HFF-Myc (cell line): ENCODE measurements at regions not wholly inside any gene's neighbourhood (a gene's known extent, or its start where the extent isn't known, plus 50 kb on each side); places are given as distances from the start of the nearest gene placed in this dataset.

Experiments used
- DNase-seq: peaks from one replicate; pipeline ENCODE4 v3.0.0-alpha.2; 2011; ENCODE audit warnings: low read depth; ENCODE audit errors: extremely low read depth
- H3K4me3 ChIP-seq: replicated peaks from 2 replicates; pipeline ENCODE4 v1.5.1; 2011; ENCODE audit warnings: low read depth, mild to moderate bottlenecking, control low read depth, low read length
- CTCF ChIP-seq: IDR thresholded peaks from 2 replicates; pipeline ENCODE4 v1.5.1; 2012; ENCODE audit warnings: mild to moderate bottlenecking, low read depth, low read length, control low read depth; ENCODE audit errors: missing control alignments

- DNase-seq: no peak
- no peak for TF ChIP-seq CTCF
- H3K4me3 ChIP-seq: no peak overlapping the region
Observed at GRCh38 chr4:159443975-159444374, 341.1 kb downstream of the RAPGEF2 start.

GRCh38 chr4:159444678-159445077 is 341.8 kb downstream of the RAPGEF2 start:
- no peak for DNase-seq
- no peak overlapping the region for H3K4me3 ChIP-seq

GRCh38 chr4:159445692-159446091 is 342.8 kb downstream of the RAPGEF2 start:
- DNase-seq: no peak
- no peak overlapping the region for H3K4me3 ChIP-seq
- no peak for TF ChIP-seq CTCF

More at GRCh38 chr4:159444678-159445077, 341.8 kb downstream of the RAPGEF2 start:
- TF ChIP-seq CTCF: no peak

- peak; percentile 90 for TF ChIP-seq CTCF
- H3K4me3 ChIP-seq: no peak overlapping the region
- peak; percentile 66 for DNase-seq
Observed at GRCh38 chr4:159446266-159446976, 343.5 kb downstream of the RAPGEF2 start.

- no peak for DNase-seq
- H3K4me3 ChIP-seq: no peak overlapping the region
- TF ChIP-seq CTCF: no peak
Observed at GRCh38 chr4:159447296-159447695, 344.4 kb downstream of the RAPGEF2 start.

- no peak overlapping the region for H3K4me3 ChIP-seq
- TF ChIP-seq CTCF: no peak
- no peak for DNase-seq
Observed at GRCh38 chr4:159451006-159451405, 348.1 kb downstream of the RAPGEF2 start.
